GM18858 (cell line): ENCODE measurements at regions not wholly inside any gene's neighbourhood (a gene's known extent, or its start where the extent isn't known, plus 50 kb on each side); places are given as distances from the start of the nearest gene placed in this dataset.
"Not testable (repeated sequence)": the region's sequence is repeated elsewhere in the genome, so short reads cannot be mapped to it uniquely, and the experiment has no call there.

Experiments
- ATAC-seq: cut with Tn5 transposase; IDR thresholded peaks from one replicate; pipeline ENCODE4 v1.9.1; 2021; ENCODE audit not compliant: unreplicated experiment

DNA sequence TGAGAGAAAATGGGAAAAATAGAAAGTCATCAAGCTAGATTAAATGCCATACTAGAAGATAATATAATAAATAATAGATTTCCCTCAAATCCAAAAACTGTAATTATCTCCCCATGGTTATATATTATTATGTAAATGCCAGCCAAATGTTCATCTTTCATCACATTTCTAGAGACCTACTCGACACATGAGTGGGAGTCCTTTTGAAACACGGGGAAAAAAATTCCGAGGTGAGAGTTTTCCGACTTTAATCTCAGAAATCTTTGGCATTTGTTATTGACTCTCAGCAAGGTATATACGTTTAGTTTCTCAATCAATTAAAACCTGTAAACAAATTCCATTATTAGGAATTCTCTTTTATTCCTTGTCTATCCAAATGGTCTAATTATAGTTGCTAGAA, 465.4 kb upstream of the SMIM31 start:
- no peak for ATAC-seq

DNA sequence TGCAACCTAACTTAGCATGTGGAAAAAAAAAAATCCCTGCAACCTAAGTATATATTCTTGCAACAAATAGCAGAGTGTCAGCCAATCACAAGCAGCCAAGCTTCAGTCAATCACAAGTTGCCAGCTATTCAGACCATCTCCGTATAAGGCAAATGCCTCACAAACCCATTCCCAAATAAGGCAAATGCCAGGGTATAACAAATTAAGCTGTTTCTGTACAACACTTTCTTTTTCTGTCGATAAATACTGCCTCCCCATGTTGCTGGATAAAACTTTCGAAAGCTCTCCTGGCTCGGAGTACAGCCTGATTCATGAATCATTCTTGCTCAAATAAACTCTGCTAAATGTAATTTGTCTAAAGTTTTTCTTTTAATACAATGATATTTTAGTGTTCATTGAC, 460.7 kb upstream of the SMIM31 start:
- ATAC-seq, result no peak

DNA sequence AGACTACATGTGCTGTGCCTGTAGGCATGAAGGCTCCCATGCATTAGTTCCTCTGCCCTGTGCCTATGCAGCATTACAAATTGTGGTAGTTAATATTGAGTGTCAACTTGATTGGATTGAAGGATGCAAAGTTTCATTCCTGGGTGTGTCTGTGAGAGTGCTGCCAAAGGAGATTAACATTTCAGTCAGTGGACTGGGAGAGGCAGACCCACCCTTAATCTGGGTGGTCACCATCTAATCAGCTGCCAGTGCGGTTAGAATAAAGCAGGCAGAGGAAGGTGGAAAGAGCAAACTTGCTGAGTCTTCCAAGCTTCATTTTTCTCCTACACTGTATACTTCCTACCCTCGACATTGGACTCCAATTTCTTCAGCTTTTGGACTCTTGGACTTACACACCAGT, 460.2 kb upstream of the SMIM31 start:
- no peak for ATAC-seq

DNA sequence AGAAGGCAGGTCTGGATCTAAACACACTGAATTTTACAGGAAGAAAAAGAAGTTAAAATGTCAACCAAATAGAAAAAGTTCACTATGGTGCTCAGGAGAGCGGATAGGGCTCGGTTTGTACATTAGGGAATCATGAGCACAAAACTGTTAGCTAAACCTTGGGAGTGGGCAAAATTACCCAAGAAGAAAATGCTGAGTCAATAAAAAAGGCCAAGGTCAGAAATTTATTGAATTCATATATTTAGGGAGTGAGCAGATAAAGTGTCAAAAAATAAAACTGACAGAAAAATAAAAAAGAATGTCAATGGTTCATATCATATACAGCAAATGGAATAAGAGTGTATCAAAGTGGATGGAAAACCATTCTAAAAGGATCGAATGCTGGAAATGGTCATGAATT, 452.5 kb upstream of the SMIM31 start:
- no peak for ATAC-seq

DNA sequence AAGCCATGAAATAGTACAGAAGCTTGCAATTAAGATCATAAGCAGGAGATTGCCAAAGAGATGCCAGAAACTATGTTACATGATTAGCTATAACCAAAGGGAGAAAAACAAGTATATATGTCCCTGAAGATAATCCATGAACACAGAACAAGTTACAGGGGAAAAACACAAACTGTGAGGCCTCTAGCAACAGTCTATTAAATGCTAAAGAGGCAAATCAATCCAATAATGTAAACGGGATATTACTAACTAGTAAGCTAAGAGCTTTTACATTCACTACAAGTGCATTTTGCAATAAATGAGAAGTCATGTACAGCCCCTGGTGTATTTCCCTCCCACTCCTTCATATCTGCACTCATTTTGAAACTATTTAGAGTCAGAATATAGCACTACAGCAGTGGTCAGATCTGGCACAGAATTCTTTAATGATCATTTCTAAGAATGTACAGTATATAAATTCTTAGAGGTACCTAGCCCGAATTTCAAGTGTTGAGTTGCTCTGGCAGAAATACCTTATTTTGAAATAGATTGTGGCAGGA, 449.8 kb upstream of the SMIM31 start:
- peak; percentile 90 for ATAC-seq

DNA sequence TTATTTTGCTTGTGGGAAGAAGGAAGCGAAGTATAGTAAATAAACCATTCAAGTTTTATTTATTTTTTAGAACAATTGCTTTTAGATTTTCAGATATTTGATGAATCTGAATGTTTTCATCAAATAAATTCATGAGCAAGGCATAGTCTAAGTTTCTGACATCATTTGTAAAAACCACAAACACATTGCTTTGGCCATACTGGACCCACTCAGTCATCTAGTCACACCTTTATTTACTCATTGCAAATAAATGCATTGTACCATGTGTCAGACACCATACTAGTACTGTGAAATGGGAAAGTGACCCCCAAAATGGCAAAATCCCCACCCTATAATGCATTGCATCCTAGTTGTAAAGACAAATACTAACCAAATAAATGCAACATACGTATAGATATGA, 449.1 kb upstream of the SMIM31 start:
- ATAC-seq, result no peak

DNA sequence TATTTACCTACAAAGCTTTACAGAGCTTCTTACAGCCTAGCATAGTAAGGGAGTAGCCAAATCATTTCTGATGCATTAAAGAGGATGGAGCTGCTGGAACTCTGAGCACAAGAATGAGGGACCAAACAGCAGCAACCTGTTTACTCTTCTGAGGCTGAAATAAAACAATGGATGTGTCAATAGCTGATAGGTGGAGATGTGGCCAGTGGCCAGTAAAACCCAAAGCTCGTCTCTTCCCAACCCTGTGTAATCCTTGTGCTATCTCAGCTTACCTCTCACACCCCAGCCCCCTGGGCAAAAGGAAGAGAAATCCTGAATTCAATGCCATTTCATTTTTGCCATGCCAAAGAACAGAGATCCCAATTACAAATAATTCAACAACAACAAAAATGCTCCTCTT, 446.7 kb upstream of the SMIM31 start:
- no peak for ATAC-seq

DNA sequence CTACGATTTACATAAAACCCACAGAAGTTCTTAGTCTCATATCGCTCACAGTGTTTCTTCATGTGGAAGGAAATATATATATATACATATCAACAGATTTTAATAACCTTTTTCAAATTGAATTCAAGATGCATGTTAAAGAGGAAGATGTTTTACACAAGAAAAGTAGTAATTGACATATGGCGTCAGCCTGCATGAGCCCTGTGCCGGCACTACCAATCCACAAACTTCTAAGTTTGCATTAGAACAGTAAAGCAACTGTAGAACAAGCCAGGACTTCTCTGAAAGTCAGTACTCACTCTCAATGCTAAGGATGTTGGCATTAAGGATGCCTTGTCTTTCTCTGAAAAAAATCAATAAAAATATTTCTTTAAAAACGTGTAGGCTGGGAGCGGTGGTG, 441.3 kb upstream of the SMIM31 start:
- ATAC-seq, result no peak

DNA sequence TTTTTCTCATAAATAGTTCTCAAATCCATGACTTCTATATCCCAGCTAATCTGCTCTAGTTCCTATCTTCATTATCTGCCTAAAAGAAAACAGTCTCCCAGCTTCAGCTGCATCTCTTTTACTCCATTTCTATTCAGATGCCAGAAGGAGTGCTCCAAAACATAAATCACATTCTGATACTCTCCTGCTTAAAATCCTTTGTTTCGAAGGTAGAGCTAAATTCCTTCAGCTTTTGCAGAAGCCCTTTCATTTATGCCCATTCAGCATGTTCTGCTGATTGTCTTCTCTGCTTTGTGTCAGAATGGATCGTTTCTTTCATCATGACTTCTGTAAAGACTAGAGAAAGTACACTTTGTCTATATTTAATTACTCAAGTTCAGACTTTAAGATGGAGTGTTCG, 440.1 kb upstream of the SMIM31 start:
- no peak for ATAC-seq

DNA sequence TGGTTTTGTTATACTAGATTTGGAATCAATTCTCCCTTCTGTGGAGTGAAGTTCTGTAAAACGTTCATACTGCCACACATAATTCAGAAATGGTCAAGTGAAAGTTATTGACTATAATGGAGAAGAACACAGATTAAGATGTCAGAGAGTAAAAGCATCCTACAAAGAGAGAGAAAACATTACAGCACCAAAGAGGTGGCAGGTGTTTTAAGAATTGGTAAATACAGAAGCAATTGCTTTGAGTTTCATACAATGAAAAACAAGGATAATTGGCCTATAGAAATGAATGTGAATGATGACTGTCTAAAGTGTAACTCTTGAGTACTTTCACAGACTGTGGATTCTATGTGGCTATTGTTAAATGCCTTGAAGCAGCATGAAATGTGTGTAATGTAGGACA, 435.6 kb upstream of the SMIM31 start:
- no peak for ATAC-seq

DNA sequence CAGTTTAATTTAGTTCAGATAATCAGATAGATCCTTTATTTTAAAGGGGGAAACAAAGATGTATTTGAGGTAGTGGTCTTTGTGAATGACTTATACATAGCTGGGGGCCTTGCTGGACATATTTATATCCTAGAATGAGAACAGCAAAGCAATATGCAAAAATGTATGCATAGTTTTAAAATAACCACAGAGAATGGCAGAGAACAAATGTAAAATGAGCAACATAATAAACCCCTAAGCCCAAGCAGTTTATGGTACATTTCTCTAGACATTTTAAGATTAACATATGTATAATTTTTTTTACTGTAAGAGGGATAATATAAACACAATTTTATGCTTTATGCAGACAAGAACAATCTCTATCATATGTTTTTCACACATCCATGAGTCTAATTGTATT, 434.2 kb upstream of the SMIM31 start:
- ATAC-seq, result no peak

DNA sequence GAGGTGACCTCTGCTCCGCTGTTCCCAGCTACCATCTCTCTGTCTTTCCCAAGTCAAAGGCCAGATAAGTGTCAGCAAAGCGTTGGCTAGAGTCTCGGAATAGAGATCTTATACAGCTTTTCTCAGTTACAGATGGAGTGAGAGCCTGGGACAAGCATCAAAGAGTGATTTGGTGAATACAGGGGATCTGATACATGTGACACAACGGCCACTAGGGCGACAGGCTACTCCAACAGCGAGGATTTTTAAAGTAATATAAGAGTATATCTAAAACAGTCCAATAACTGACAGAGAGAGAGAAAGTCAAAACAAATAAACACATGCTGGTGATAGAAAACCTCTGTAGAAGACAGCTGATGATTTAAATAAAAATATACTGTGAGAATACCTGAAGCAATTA, 433.1 kb upstream of the SMIM31 start:
- no peak for ATAC-seq

DNA sequence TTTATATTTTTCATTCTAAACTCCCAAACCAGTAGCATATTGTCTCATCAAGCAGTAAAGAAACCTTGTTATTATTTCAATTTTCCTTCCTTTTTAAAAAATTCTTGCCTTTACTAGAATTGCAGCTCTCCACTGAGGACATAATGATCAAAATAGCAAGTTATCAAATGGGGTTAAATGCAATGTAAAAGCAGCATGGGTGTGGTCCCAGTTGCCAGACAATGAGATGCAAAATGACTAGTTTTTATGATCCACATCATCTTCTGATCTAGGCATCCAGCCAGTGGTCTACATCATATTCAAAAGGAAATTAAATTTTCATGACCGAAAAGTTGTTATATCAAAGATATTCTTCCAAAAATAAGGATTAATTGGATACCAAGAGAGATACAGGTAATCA, 427.9 kb upstream of the SMIM31 start:
- ATAC-seq, result no peak

DNA sequence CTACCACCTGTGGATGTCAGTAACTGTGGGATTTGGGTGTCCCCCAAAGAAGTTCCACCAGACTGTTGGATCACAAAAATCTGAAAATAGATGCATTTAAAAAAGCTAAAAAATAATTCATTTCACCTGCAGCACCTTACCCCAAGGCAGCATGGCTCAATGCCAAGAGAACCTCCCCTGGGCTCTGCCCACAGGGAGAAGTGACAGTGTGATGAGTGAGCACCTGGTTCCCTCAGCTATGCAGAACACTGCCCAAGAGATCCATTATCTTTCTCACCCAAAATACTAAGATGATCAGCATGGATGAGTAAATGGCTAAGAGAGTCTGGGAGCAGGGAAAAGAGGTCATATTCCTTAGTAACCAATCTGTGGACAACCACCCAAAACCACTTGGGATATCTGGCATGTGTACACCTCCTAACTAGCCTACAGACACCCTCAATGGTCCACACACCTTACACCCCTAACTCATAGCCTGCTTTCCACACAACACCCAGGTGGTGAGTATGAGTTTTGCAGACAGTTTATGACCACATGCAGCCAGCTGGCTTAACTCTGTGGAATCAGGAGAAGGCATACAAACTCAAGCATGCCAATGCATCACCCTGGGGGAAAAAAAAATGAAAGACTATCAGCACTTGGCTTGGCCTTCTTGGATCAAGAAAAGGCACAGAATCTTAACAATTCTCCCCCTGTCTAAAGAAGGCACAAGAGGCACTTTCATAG, 416.5 kb upstream of the SMIM31 start:
- ATAC-seq, result no peak

DNA sequence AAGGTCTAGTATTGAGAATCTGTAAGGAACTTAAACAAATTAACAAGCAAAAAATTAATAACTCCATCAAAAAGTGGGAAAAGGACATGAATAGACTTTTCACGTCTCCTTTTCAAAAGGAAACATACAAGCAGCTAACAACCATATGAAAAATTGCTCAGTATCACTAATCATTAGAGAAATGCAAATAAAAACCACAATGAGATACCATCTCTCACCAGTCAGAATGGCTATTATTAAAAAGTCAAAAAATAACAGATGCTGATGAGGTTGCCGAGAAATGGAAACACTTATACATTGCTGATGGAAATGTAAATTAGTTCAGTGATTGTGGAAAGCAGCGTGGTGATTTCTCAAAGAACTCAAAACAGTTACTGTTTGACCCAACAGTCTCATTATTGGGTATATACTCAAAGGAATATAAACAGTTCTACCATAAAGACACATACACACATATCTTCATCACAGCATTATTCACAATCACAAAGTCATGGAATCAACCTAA, 410.4 kb upstream of the SMIM31 start:
- ATAC-seq, result no peak

DNA sequence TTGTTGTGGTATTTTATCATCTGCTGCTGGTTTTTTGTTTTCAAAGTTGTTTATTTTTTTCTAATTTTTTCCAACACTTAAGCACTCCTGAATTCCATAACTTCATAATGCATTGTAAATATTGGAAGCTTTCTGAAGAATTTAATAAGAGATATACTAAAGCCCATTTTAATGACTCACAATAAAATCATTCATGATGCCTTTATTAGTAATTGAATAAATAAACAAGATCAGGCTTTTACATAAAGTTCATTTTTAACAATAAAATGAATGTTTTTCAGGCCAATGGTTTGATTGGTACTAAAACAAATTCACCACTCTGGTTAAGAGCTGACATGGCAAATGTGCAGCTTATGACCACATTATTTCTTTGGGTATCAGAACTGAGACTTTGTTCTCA, 408.2 kb upstream of the SMIM31 start:
- ATAC-seq, result no peak

DNA sequence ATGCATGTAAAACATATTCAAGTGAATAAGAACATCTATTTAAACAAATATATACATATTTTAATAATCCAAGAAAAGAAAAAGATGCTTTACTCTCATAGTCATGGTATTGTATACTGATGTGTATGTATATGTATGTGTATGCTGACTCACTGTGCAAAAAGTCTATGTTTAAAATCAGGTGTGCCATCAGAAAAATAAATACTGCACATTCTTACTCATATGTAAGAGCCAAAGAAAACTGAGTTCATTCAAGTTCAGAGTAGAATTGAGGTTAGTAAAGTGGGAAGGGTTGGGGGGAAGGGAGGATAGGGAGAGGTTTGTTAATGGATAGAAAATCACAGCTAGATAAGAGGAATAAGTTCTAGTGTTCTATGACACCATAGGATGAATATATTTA, 403.9 kb upstream of the SMIM31 start:
- no peak for ATAC-seq

DNA sequence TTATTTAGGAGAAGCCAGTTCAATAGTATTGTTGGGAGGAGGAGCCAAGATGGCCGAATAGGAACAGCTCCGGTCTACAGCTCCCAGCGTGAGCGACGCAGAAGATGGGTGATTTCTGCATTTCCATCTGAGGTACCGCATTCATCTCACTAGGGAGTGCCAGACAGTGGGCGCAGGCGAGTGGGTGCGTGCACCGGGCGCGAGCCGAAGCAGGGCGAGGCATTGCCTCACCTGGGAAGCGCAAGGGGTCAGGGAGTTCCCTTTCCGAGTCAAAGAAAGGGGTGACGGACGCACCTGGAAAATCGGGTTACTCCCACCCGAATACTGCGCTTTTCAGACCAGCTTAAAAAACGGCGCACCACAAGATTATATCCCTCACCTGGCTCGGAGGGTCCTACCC, 403.2 kb upstream of the SMIM31 start:
- not testable (repeated sequence) for ATAC-seq

DNA sequence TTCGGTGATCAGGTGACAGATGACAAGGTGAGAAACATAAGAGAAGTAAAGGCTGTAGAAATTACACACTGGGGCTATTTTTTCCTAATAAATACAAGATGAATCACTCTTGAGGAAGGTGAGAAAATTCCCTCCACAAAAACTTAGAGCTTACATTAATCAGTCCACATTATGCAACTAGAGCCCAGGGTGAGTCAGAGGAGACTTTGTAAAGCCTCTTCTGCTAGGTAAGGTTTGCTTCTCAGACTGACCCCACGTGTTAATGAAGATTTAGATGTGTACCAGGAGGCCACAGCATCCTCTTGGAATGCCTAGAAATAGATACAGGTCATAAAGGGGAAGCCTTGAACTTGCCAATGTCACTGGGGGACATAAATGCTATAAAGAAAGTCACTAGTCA, 396.0 kb upstream of the SMIM31 start:
- ATAC-seq, result no peak

DNA sequence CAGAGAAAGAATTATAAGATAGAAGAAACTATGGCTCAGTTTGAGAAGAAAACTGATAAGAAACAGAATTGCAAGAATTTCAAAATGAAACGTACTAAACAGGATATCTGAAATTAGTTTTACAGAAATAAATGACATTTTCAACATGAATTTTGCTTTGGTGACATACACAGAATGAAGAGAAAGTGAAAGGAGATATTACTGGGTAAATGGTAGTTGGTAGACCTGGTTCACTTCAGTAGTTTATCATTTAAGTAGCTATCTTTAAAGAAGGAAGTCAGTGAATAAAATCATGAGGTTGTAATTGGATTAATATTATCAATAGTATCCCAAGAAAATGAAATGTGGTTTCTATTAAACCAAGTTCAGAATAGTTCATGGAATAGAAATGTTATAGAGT, 395.5 kb upstream of the SMIM31 start:
- no peak for ATAC-seq

DNA sequence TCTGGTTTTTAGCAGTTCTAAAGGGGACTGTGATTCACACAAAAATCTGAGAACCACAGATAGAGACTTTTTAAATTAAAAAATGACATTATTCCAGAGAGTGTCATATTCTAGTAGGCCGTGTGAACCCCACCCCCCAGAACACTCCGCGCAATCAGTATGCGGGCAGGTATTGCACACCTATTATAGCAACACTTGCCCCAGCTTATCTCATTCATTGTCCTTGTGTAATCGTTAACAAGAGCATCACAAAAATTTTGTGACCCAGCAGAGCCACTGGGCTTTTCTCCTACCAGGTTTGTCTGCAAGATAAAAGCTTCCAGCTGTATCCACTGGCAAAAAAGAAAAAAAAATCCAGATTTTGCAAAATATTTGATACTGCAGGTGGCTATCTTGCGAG, 394.1 kb upstream of the SMIM31 start:
- ATAC-seq, result no peak

DNA sequence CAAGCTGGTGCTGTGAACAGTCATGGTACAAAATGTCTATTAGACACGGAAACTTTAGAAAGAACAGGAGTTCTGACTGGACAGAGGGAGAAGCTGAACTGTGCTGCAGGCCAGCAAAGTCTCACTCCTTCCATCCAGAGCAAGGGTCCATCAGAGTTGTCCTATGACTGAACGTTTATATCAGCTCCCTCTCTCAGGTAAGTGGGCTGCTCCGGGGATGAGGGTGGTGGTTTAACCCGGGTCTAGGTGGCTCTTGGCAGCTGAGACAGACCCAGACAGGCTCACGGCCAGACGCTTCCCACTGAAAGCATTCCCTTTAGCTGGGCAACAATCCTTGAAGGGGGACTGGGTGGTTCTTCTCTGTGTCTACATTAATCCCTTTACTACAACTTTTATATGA, 385.0 kb upstream of the SMIM31 start:
- no peak for ATAC-seq

DNA sequence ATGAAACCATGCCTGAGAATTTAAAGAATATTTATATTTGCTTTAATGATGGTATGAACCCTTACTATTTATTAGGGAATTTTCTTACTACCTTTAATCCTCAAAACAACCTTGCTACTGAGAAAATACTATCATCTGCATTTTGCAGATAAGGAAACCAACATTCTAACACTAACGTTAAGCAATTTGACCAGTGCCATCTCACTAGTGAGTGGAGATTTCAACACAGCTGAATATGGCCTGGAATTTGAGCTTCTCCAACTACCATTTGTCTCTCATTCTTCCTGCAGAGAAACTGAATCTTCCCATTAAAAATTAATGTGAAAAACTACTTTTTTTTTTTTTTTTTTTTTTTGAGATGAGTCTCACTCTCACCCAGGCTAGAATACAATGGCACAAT, 380.9 kb upstream of the SMIM31 start:
- no peak for ATAC-seq
